Breast epithelium (tissue), 3 donors: ENCODE measurements at regions not wholly inside any gene's neighbourhood (a gene's known extent, or its start where the extent isn't known, plus 50 kb on each side); places are given as distances from the start of the nearest gene placed in this dataset.

Experiments
- POLR2A ChIP-seq: fragments of 450-650 bp; IDR thresholded peaks from one replicate; pipeline ENCODE4 v1.6.1; 2016; ENCODE audit warnings: antibody characterized with exemption, mild to moderate bottlenecking, moderate library complexity
- POLR2AphosphoS5 ChIP-seq, 3 donors: sonication (generic); formaldehyde crosslinking; IDR thresholded peaks; one replicate each; pipeline ENCODE4 v1.6.1; 2017; ENCODE audit warnings: antibody characterized with exemption in 3 of 3
- TF ChIP-seq, protein P1 (sequence below), 3 donors: fragments of 450-650 bp; IDR thresholded peaks; one replicate each; pipeline ENCODE4 v1.5.1; 2016 to 2017; ENCODE audit warnings: antibody characterized with exemption in 3 of 3, mild to moderate bottlenecking in 3 of 3, moderate library complexity in 3 of 3

DNA sequence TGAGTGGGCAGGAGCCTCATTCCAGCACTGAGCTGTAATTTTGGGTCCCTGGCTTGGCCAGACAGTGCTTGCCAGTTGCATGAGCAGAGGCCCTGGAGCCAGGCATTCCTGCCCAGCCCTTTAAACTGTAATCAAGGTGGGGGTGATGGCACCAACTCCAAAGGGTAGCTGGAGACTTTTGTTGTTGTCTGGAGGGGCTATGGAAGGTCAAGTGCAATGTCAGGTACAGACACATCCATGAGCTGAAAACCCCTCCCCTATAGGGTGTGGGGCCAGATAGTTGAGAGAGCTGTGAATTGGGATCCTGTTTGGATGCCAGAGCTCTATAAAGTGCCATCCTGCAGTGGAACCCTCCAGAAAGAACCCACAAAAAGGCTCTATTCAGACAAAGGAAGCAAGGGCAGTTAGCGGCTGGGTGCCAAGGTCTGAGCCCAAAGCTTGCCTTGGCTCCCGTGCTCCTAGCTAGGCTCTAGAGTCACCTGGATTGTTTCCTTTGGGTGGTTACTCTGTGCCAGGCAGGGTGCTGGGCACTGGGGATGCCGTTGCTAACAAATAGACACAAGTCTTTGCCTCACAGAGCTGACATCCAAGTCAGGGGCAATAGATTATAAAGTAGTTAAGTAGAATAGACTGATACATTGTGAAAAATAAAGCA lies 163.0 kb downstream of the EFNB1 start:
- TF ChIP-seq, protein P1, sequence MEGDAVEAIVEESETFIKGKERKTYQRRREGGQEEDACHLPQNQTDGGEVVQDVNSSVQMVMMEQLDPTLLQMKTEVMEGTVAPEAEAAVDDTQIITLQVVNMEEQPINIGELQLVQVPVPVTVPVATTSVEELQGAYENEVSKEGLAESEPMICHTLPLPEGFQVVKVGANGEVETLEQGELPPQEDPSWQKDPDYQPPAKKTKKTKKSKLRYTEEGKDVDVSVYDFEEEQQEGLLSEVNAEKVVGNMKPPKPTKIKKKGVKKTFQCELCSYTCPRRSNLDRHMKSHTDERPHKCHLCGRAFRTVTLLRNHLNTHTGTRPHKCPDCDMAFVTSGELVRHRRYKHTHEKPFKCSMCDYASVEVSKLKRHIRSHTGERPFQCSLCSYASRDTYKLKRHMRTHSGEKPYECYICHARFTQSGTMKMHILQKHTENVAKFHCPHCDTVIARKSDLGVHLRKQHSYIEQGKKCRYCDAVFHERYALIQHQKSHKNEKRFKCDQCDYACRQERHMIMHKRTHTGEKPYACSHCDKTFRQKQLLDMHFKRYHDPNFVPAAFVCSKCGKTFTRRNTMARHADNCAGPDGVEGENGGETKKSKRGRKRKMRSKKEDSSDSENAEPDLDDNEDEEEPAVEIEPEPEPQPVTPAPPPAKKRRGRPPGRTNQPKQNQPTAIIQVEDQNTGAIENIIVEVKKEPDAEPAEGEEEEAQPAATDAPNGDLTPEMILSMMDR (IDR thresholded peaks at IDR 0.05): no peak
- TF ChIP-seq POLR2A (no peak), POLR2AphosphoS5 (IDR thresholded peaks at IDR 0.05) (no peak)
